H9 (cell line): ENCODE measurements at regions not wholly inside any gene's neighbourhood (a gene's known extent, or its start where the extent isn't known, plus 50 kb on each side); places are given as distances from the start of the nearest gene placed in this dataset.

Source experiments
- DNase-seq: peaks from one replicate; pipeline ENCODE4 v3.0.0-alpha.2; 2017
- H2AFZ ChIP-seq: one replicate; pipeline ENCODE4 v1.6.1; 2013; ENCODE audit warnings: mild to moderate bottlenecking, low read length, control low read depth, moderate library complexity
- H2AK5ac ChIP-seq: 2 replicates; pipeline ENCODE4 v1.6.1; 2013; ENCODE audit warnings: low read length, control low read depth, mixed read lengths; ENCODE audit not compliant: insufficient read length
- H2BK120ac ChIP-seq: one replicate; pipeline ENCODE4 v1.6.1; 2013; ENCODE audit warnings: low read depth, mild to moderate bottlenecking, low read length, control low read depth, inconsistent platforms; ENCODE audit not compliant: poor library complexity, severe bottlenecking
- H2BK12ac ChIP-seq: 2 replicates; pipeline ENCODE4 v1.6.1; 2013; ENCODE audit warnings: low read length, control low read depth, mixed read lengths, low read depth; ENCODE audit not compliant: insufficient read length
- H2BK15ac ChIP-seq: 2 replicates; pipeline ENCODE4 v1.6.1; 2013; ENCODE audit warnings: low read depth, low read length, control low read depth
- H2BK20ac ChIP-seq: one replicate; pipeline ENCODE4 v1.6.1; 2013; ENCODE audit warnings: low read depth, mild to moderate bottlenecking, low read length, control low read depth, inconsistent platforms; ENCODE audit not compliant: poor library complexity, severe bottlenecking
- H2BK5ac ChIP-seq: 2 replicates; pipeline ENCODE4 v1.6.1; 2013; ENCODE audit warnings: low read length, control low read depth, mixed read lengths; ENCODE audit not compliant: insufficient read length
- H3K14ac ChIP-seq: 2 replicates; pipeline ENCODE4 v1.6.1; 2013; ENCODE audit warnings: low read length, control low read depth; ENCODE audit not compliant: insufficient read depth
- H3K18ac ChIP-seq: 2 replicates; pipeline ENCODE4 v1.6.1; 2013; ENCODE audit warnings: low read depth, mild to moderate bottlenecking, mixed read lengths, low read length, control low read depth; ENCODE audit not compliant: insufficient read length
- H3K23ac ChIP-seq: 2 replicates; pipeline ENCODE4 v1.6.1; 2013; ENCODE audit warnings: low read length, control low read depth, mixed read lengths, low read depth; ENCODE audit not compliant: insufficient read length
- H3K23me2 ChIP-seq: 2 replicates; pipeline ENCODE4 v1.6.1; 2013; ENCODE audit warnings: low read depth, mild to moderate bottlenecking, mixed read lengths, low read length, control low read depth; ENCODE audit not compliant: insufficient read length, poor library complexity, severe bottlenecking
- H3K27ac ChIP-seq: 2 replicates; pipeline ENCODE4 v1.5.1; 2013; ENCODE audit warnings: low read length, control low read depth, mixed read lengths, low read depth; ENCODE audit not compliant: insufficient read length
- H3K27me3 ChIP-seq: 2 replicates; pipeline ENCODE4 v1.6.1; 2013; ENCODE audit warnings: low read length, control low read depth, inconsistent platforms; ENCODE audit not compliant: insufficient read depth
- H3K4ac ChIP-seq: 2 replicates; pipeline ENCODE4 v1.6.1; 2013; ENCODE audit warnings: low read depth, mild to moderate bottlenecking, control low read depth, inconsistent platforms, low read length, moderate library complexity
- H3K4me1 ChIP-seq: 2 replicates; pipeline ENCODE4 v1.6.1; 2013; ENCODE audit warnings: low read length, control low read depth, inconsistent platforms; ENCODE audit not compliant: insufficient read depth
- H3K4me2 ChIP-seq: 2 replicates; pipeline ENCODE4 v1.6.1; 2013; ENCODE audit warnings: low read length, control low read depth, mixed read lengths; ENCODE audit not compliant: insufficient read length, insufficient read depth
- H3K56ac ChIP-seq: 2 replicates; pipeline ENCODE4 v1.6.1; 2013; ENCODE audit warnings: low read depth, mild to moderate bottlenecking, mixed read lengths, low read length, control low read depth; ENCODE audit not compliant: insufficient read length
- H3K79me1 ChIP-seq: 2 replicates; pipeline ENCODE4 v1.6.1; 2013; ENCODE audit warnings: low read depth, mild to moderate bottlenecking, moderate library complexity, low read length, control low read depth, inconsistent platforms; ENCODE audit not compliant: insufficient read depth, poor library complexity, severe bottlenecking
- H3K79me2 ChIP-seq: 2 replicates; pipeline ENCODE4 v1.6.1; 2013; ENCODE audit warnings: low read length, control low read depth, inconsistent platforms; ENCODE audit not compliant: insufficient read depth
- H3K9ac ChIP-seq: 2 replicates; pipeline ENCODE4 v1.6.1; 2013; ENCODE audit warnings: low read length, control low read depth, mixed read lengths; ENCODE audit not compliant: insufficient read length; ENCODE audit errors: extremely low read depth
- H3K9me3 ChIP-seq: one replicate; pipeline ENCODE4 v1.6.1; 2013; ENCODE audit warnings: low read depth, low read length, inconsistent platforms; ENCODE audit not compliant: control insufficient read depth
- H3T11ph ChIP-seq: one replicate; pipeline ENCODE4 v1.6.1; 2013; ENCODE audit warnings: mild to moderate bottlenecking, low read length, control low read depth, inconsistent platforms
- H4K20me1 ChIP-seq: one replicate; pipeline ENCODE4 v1.6.1; 2013; ENCODE audit not compliant: control insufficient read depth, insufficient read length, insufficient read depth
- H4K5ac ChIP-seq: 2 replicates; pipeline ENCODE4 v1.6.1; 2013; ENCODE audit warnings: low read depth, mild to moderate bottlenecking, mixed read lengths, low read length, control low read depth; ENCODE audit not compliant: insufficient read length
- H4K8ac ChIP-seq: replicated peaks from 2 replicates; pipeline ENCODE4 v1.6.1; 2013; ENCODE audit warnings: low read length, control low read depth, mixed read lengths, low read depth; ENCODE audit not compliant: insufficient read length
- H4K91ac ChIP-seq: 2 replicates; pipeline ENCODE4 v1.6.1; 2013; ENCODE audit warnings: low read depth, mild to moderate bottlenecking, moderate library complexity, mixed read lengths, low read length, control low read depth; ENCODE audit not compliant: insufficient read length
- H3K27ac Mint-ChIP-seq, 3 experiments: 2 replicates in 2 of 3; 3 replicates in 1 of 3; pipeline ENCODE4 v1.8.0; 2020 to 2021; ENCODE audit warnings: mixed read lengths in 3 of 3, mild to moderate bottlenecking in 1 of 3, moderate library complexity in 1 of 3
- H3K27me3 Mint-ChIP-seq: 2 replicates; pipeline ENCODE4 v1.8.0; 2021; ENCODE audit warnings: low read depth, mild to moderate bottlenecking, moderate library complexity, mixed read lengths
- H3K36me3 Mint-ChIP-seq, 3 experiments: 2 replicates in 2 of 3; 3 replicates in 1 of 3; pipeline ENCODE4 v1.8.0; 2020 to 2021; ENCODE audit warnings: low read depth in 3 of 3, mixed read lengths in 3 of 3; ENCODE audit not compliant: insufficient read depth in 1 of 3
- H3K4me1 Mint-ChIP-seq, 2 experiments: 2 replicates each; pipeline ENCODE4 v1.8.0; 2020; ENCODE audit warnings: mixed read lengths in 2 of 2
- H3K4me3 Mint-ChIP-seq, 2 experiments: 2 replicates in 1 of 2; 3 replicates in 1 of 2; pipeline ENCODE4 v1.8.0; 2020 to 2021; ENCODE audit warnings: mild to moderate bottlenecking in 2 of 2, mixed read lengths in 2 of 2, moderate library complexity in 1 of 2
- H3K9me3 Mint-ChIP-seq, 2 experiments: 2 replicates in 1 of 2; 3 replicates in 1 of 2; pipeline ENCODE4 v1.8.0; 2020; ENCODE audit warnings: mild to moderate bottlenecking in 2 of 2, mixed read lengths in 2 of 2, moderate library complexity in 1 of 2
- whole genome bisulfite sequencing: extraction: QIAGEN DNeasy Blood & Tissue Kit; methylation state at CpG from one replicate; pipeline ENCODE4 v1.1.7; 2013; ENCODE audit warnings: missing lambda C conversion rate, low lambda C conversion rate, mixed read lengths; ENCODE audit not compliant: insufficient read length; ENCODE audit errors: extremely low coverage; 5-methylcytosine and 5-hydroxymethylcytosine counted together
- TF ChIP-seq, protein P1 (sequence below): fragments of 200-600 bp; sonication (generic); conservative IDR thresholded peaks from 3 replicates; pipeline ENCODE4 v1.8.0; 2021; ENCODE audit warnings: antibody characterized with exemption, mild to moderate bottlenecking

DNA sequence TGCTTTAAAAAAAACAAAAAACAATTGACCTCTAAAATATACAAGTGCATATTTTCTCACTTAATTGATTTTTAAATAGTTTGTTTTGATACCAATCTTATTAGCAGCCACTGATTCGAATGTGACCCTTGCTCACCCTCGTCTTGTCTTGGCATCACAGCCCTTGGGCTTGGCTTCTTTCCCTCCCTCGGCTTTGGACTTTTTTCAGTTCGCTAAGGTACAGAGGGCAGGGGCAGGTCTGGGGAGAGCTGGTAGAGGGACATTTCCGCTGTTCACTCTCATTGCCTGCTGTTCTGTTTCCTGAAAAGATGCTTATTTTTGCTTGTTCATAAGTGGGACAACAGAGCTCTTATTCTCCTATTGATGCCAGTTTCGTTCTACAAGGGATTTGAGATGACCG lies 88.5 kb upstream of the RPS6KA3 start:
- TF ChIP-seq, protein P1, sequence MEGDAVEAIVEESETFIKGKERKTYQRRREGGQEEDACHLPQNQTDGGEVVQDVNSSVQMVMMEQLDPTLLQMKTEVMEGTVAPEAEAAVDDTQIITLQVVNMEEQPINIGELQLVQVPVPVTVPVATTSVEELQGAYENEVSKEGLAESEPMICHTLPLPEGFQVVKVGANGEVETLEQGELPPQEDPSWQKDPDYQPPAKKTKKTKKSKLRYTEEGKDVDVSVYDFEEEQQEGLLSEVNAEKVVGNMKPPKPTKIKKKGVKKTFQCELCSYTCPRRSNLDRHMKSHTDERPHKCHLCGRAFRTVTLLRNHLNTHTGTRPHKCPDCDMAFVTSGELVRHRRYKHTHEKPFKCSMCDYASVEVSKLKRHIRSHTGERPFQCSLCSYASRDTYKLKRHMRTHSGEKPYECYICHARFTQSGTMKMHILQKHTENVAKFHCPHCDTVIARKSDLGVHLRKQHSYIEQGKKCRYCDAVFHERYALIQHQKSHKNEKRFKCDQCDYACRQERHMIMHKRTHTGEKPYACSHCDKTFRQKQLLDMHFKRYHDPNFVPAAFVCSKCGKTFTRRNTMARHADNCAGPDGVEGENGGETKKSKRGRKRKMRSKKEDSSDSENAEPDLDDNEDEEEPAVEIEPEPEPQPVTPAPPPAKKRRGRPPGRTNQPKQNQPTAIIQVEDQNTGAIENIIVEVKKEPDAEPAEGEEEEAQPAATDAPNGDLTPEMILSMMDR = no peak
- Histone ChIP-seq H2BK15ac (no peak overlapping the region), H3K23ac (no peak overlapping the region), H2BK20ac (no peak overlapping the region), H3K56ac (no peak overlapping the region), H3K4ac (no peak overlapping the region), H3K79me2 (no peaks in the 10 kb centered on the region), H3K23me2 (no peaks in the 10 kb centered on the region), H3K4me1 (no peaks in the 10 kb centered on the region), H3K9me3 (peaks cover 30% of the 10 kb centered on the region), H2AK5ac (no peak overlapping the region), H3K27ac (no peak overlapping the region), H2BK5ac (no peak overlapping the region), H3K9ac (no peak overlapping the region), H4K8ac (no peak overlapping the region), H3K27me3 (no peaks in the 10 kb centered on the region), H2AFZ (no peak overlapping the region), H3K79me1 (no peaks in the 10 kb centered on the region), H3T11ph (no peak overlapping the region), H2BK120ac (no peak overlapping the region), H3K14ac (no peak overlapping the region), H3K18ac (no peak overlapping the region), H4K91ac (no peak overlapping the region), H4K20me1 (no peaks in the 10 kb centered on the region), H3K4me2 (no peak overlapping the region), H4K5ac (no peak overlapping the region), H2BK12ac (no peak overlapping the region)
- no peaks in the 10 kb centered on the region; a peak in 1 of 7 replicates for H3K36me3 Mint-ChIP-seq
- WGBS = no CpG with 5 or more reads among the region's 7 CpGs
- H3K4me3 Mint-ChIP-seq = no peak overlapping the region
- no peak overlapping the region; a peak in 1 of 7 replicates for H3K27ac Mint-ChIP-seq
- DNase-seq = no peak
- H3K4me1 Mint-ChIP-seq = no peaks in the 10 kb centered on the region
- H3K9me3 Mint-ChIP-seq = peaks cover 53 to 64% of the 10 kb centered on the region in 2 experiments
- no peaks in the 10 kb centered on the region for H3K27me3 Mint-ChIP-seq
